Coronary artery (tissue), 2 donors: ENCODE measurements at regions not wholly inside any gene's neighbourhood (a gene's known extent, or its start where the extent isn't known, plus 50 kb on each side); places are given as distances from the start of the nearest gene placed in this dataset.

Source experiments
- DNase-seq: peaks from one replicate; pipeline ENCODE4 v3.0.0-alpha.2; 2017; ENCODE audit warnings: low spot score
- H3K27ac ChIP-seq, 2 donors: fragments of 200-600 bp; sonication (generic); one replicate each; pipeline ENCODE4 v1.5.1; 2016 to 2019
- H3K4me3 ChIP-seq: fragments of 200-600 bp; sonication (generic); 2 replicates; pipeline ENCODE4 v1.5.1; 2016; ENCODE audit warnings: mild to moderate bottlenecking, moderate library complexity
- CTCF ChIP-seq: fragments of 200-600 bp; sonication (generic); IDR thresholded peaks from one replicate; pipeline ENCODE4 v1.5.1; 2019; ENCODE audit warnings: antibody characterized with exemption

- H3K4me3 ChIP-seq = no peak overlapping the region
- no peak overlapping the region for H3K27ac ChIP-seq
- TF ChIP-seq CTCF = no peak
- DNase-seq = no peak
Measured at GRCh38 chr13:105073041-105073440, 1462.4 kb downstream of the EFNB2 start.

DNA sequence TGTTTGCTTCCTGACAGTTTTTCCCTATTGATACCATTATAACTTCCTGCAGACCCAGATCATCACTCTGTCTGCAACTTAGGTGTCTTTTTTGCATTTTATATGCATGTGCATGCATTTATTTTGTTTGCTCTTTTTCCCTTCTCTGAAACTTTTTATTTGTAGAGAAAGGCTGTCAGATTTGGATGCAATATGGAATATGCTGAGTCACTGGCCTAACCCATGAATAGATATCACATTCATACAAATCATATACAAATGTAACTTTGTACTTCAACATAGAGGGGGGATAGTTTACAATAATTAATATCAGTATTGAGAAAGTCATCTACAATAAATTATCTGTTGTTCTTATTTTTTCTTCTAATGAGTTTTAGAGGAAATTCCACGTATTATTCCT is 1465.0 kb downstream of the EFNB2 start:
- no peak for DNase-seq
- H3K4me3 ChIP-seq = no peak overlapping the region
- no peak overlapping the region for H3K27ac ChIP-seq
- TF ChIP-seq CTCF = no peak

DNA sequence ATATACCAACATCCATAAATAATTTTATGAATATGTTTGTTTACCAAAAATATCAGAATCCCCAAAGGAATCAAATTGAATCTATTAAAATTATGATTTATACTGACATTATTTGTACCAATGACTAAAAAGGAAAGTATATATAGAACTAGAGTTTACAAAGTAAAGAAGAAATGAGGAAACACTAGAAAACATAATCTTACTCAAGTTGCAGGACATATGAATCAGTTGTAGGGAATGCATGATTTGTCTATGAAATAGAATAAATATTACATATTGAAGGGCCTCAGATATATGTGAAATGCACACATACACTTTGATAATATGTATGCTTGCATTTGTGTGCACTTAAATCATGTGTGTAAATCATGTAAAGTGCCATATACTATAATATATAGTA is 1466.4 kb downstream of the EFNB2 start:
- DNase-seq = no peak
- Histone ChIP-seq H3K4me3 (no peak overlapping the region), H3K27ac (no peak overlapping the region)
- no peak for TF ChIP-seq CTCF

- no peak for TF ChIP-seq CTCF
- H3K4me3 ChIP-seq = no peak overlapping the region
- H3K27ac ChIP-seq = no peak overlapping the region
- DNase-seq = no peak
Measured at GRCh38 chr13:105063676-105064075, 1471.8 kb downstream of the EFNB2 start.

GRCh38 chr13:105059786-105060185 is 1475.7 kb downstream of the EFNB2 start:
- Histone ChIP-seq H3K27ac (no peak overlapping the region), H3K4me3 (no peak overlapping the region)
- no peak for TF ChIP-seq CTCF
- DNase-seq = no peak

DNA sequence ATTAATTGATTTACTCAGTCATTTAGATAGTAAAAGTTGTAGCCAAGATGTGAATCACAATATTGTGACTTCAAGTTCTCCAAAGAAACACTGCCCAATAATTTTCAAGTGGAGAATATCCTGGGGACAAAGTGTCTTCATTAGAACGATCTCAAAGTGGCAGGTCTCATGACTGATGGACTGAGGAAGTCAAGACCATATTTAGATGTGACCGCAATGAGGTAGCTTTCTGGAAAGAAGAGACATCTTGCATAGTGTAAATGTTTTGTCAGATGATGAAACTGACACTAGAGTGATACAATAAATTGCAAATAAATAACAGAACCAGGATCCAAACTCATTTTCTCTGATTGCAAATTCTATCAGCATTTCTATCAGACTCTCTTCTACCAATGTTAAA is 1476.9 kb downstream of the EFNB2 start:
- no peak for DNase-seq
- TF ChIP-seq CTCF = no peak
- Histone ChIP-seq H3K27ac (no peak overlapping the region), H3K4me3 (no peak overlapping the region)

GRCh38 chr13:105052711-105053110 is 1482.8 kb downstream of the EFNB2 start:
- no peak for TF ChIP-seq CTCF
- no peak overlapping the region for H3K4me3 ChIP-seq
- no peak overlapping the region for H3K27ac ChIP-seq
- no peak for DNase-seq
